AG04450 (cell line): ENCODE measurements at regions not wholly inside any gene's neighbourhood (a gene's known extent, or its start where the extent isn't known, plus 50 kb on each side); places are given as distances from the start of the nearest gene placed in this dataset.
"Not testable (repeated sequence)": the region's sequence is repeated elsewhere in the genome, so short reads cannot be mapped to it uniquely, and the experiment has no call there.

Experiments
- CTCF ChIA-PET: fragments of 300-600, 350-600 bp; formaldehyde crosslinking; extraction: SDS; loops from one replicate; lab custom pipeline; 2022; ENCODE audit warnings: antibody characterized with exemption, inconsistent platforms; lab: Charles Lee
- POLR2A ChIA-PET: fragments of 350-600 bp; formaldehyde crosslinking; extraction: SDS; loops from one replicate; lab custom pipeline; 2021; ENCODE audit warnings: antibody characterized with exemption, inconsistent platforms; lab: Yijun Ruan, JAX
- DNase-seq: peaks from one replicate; pipeline ENCODE4 v3.0.0-alpha.2; 2011; ENCODE audit warnings: low read depth, low spot score
- H3K27ac ChIP-seq: one replicate; pipeline ENCODE4 v1.5.1; 2012; ENCODE audit warnings: low read depth, low read length, control low read depth
- H3K27me3 ChIP-seq: one replicate; pipeline ENCODE4 v1.6.0; 2012; ENCODE audit warnings: low read length; ENCODE audit not compliant: control insufficient read depth, insufficient read depth
- H3K4me3 ChIP-seq: 2 replicates; pipeline ENCODE4 v1.5.1; 2011; ENCODE audit warnings: mild to moderate bottlenecking, low read depth, low read length, control low read depth
- H3K9me3 ChIP-seq: 2 replicates; pipeline ENCODE4 v1.5.1; 2012; ENCODE audit warnings: low read length; ENCODE audit not compliant: control insufficient read depth, insufficient read depth
- CTCF ChIP-seq: IDR thresholded peaks from 2 replicates; pipeline ENCODE4 v1.5.1; 2011; ENCODE audit warnings: low read depth, low read length, control low read depth, inconsistent platforms

- peaks cover 21% of the 10 kb centered on the region for H3K9me3 ChIP-seq
- ChIA-PET POLR2A (no interaction called here), CTCF (no interaction called here)
- H3K27me3 ChIP-seq, result no peaks in the 10 kb centered on the region
- no peak overlapping the region for H3K27ac ChIP-seq
- DNase-seq, result no peak
- no peak for TF ChIP-seq CTCF
- H3K4me3 ChIP-seq, result no peak overlapping the region
Observed at GRCh38 chr6:164962805-164963204, 346.6 kb downstream of the C6orf118 start.

DNA sequence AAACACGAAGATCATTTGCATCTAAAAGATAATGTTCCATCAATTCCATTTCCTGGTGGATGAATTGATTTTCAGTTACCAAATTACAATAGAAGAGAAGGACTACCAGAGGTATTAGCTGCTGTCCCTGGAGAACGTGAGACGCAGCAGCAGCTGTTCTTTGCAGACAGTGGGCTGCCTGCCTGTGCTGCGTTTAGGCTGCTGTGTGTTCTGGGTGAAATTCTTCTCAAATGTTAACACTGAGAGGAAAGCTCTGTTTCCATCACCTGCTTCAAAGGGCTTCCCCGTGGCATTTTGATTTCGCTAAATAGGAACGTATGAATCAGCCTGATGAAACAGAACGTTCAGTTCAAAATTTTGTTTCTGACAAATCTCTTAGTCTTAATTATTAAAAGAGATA lies 362.2 kb downstream of the C6orf118 start:
- H3K4me3 ChIP-seq, result no peak overlapping the region
- no peak for TF ChIP-seq CTCF
- peaks cover 3% of the 10 kb centered on the region for H3K9me3 ChIP-seq
- no peak for DNase-seq
- ChIA-PET CTCF (no interaction called here), POLR2A (no interaction called here)
- H3K27me3 ChIP-seq, result no peaks in the 10 kb centered on the region
- H3K27ac ChIP-seq, result no peak overlapping the region

GRCh38 chr6:164942271-164942670 lies 367.1 kb downstream of the C6orf118 start:
- H3K9me3 ChIP-seq, result peaks cover 13% of the 10 kb centered on the region
- ChIA-PET CTCF (no interaction called here), POLR2A (no interaction called here)
- TF ChIP-seq CTCF, result no peak
- H3K27me3 ChIP-seq, result no peaks in the 10 kb centered on the region
- DNase-seq, result no peak
- no peak overlapping the region for H3K4me3 ChIP-seq
- no peak overlapping the region for H3K27ac ChIP-seq

GRCh38 chr6:164933238-164933794 lies 376.1 kb downstream of the C6orf118 start:
- DNase-seq, H3K4me3 ChIP-seq, CTCF ChIA-PET, POLR2A ChIA-PET, H3K27me3 ChIP-seq, H3K27ac ChIP-seq: not testable (repeated sequence)
- H3K9me3 ChIP-seq, result peaks cover 36% of the 10 kb centered on the region

GRCh38 chr6:164929408-164929977 lies 379.9 kb downstream of the C6orf118 start:
- no peaks in the 10 kb centered on the region for H3K27me3 ChIP-seq
- no peak overlapping the region for H3K4me3 ChIP-seq
- ChIA-PET POLR2A (no interaction called here), CTCF (no interaction called here)
- TF ChIP-seq CTCF, result no peak
- H3K9me3 ChIP-seq, result peaks cover 43% of the 10 kb centered on the region
- no peak for DNase-seq
- no peak overlapping the region for H3K27ac ChIP-seq
